ENCODE measurements at regions not wholly inside any gene's neighbourhood (a gene's known extent, or its start where the extent isn't known, plus 50 kb on each side); places are given as distances from the start of the nearest gene placed in this dataset.

- TF ChIP-seq CTCF (IDR thresholded peaks at IDR 0.05; ENCODE audit: low read depth, low read length), result no peak
- H3K4me3 ChIP-seq (ENCODE audit: low read depth, low read length), result no peak overlapping the region
Measured at GRCh38 chr4:26228883-26229282, 91.9 kb upstream of the RBPJ start.

- no peak for TF ChIP-seq CTCF (IDR thresholded peaks at IDR 0.05; ENCODE audit: low read depth, low read length)
- no peak overlapping the region for H3K4me3 ChIP-seq (ENCODE audit: low read depth, low read length)
Measured at GRCh38 chr4:26229974-26230373, 90.8 kb upstream of the RBPJ start.

- H3K4me3 ChIP-seq (ENCODE audit: low read depth, low read length), result no peak overlapping the region
Measured at GRCh38 chr4:26233350-26233749, 87.5 kb upstream of the RBPJ start.

GRCh38 chr4:26235500-26235899 is 85.3 kb upstream of the RBPJ start:
- no peak overlapping the region for H3K4me3 ChIP-seq (ENCODE audit: low read depth, low read length)
- no peak for TF ChIP-seq CTCF (IDR thresholded peaks at IDR 0.05; ENCODE audit: low read depth, low read length)

More at GRCh38 chr4:26233350-26233749, 87.5 kb upstream of the RBPJ start:
- TF ChIP-seq CTCF (IDR thresholded peaks at IDR 0.05; ENCODE audit: low read depth, low read length), result no peak

- no peak for TF ChIP-seq CTCF (IDR thresholded peaks at IDR 0.05; ENCODE audit: low read depth, low read length)
Measured at GRCh38 chr4:26237916-26238315, 82.9 kb upstream of the RBPJ start.

GRCh38 chr4:26238426-26238777 is 82.4 kb upstream of the RBPJ start:
- TF ChIP-seq CTCF (IDR thresholded peaks at IDR 0.05; ENCODE audit: low read depth, low read length), result no peak
- no peak overlapping the region for H3K4me3 ChIP-seq (ENCODE audit: low read depth, low read length)

More at GRCh38 chr4:26237916-26238315, 82.9 kb upstream of the RBPJ start:
- H3K4me3 ChIP-seq (ENCODE audit: low read depth, low read length), result no peak overlapping the region

GRCh38 chr4:26238778-26239679 is 81.8 kb upstream of the RBPJ start:
- no peak for TF ChIP-seq CTCF (IDR thresholded peaks at IDR 0.05; ENCODE audit: low read depth, low read length)
- H3K4me3 ChIP-seq (ENCODE audit: low read depth, low read length), result peak overlapping the region; percentile 9; the same call in 1 of the 2 replicates

All from WI38 (cell line).